ENCODE measurements at regions not wholly inside any gene's neighbourhood (a gene's known extent, or its start where the extent isn't known, plus 50 kb on each side); places are given as distances from the start of the nearest gene placed in this dataset.

- WGBS, 3 donors = 57 to 69% (median 63%) methylated on average over 4 of the region's 4 CpGs
- H3K36me3 ChIP-seq = no peaks in the 10 kb centered on the region
- H3K4me1 ChIP-seq (ENCODE audit: insufficient read depth) = no peaks in the 10 kb centered on the region
- H3K27ac ChIP-seq = no peak overlapping the region
- DNase-seq = no peak
- no peaks in the 10 kb centered on the region for H3K27me3 ChIP-seq
- H3K4me3 ChIP-seq = no peak overlapping the region
- no peaks in the 10 kb centered on the region for H3K9me3 ChIP-seq
- no peak for TF ChIP-seq CTCF (IDR thresholded peaks at IDR 0.05)
- no peak for TF ChIP-seq POLR2A (IDR thresholded peaks at IDR 0.05)
- no peak for TF ChIP-seq EP300 (IDR thresholded peaks at IDR 0.05)
- intact Hi-C loops (cut with DNase I) = no loop called here
Measured at GRCh38 chr17:33862772-33863602, 392.1 kb upstream of the CCL2 start.

- DNase-seq = no peak
- intact Hi-C loops (cut with DNase I) = no loop called here
- WGBS, 3 donors = 68 to 76% (median 72%) methylated on average over 3 of the region's 3 CpGs
- no peak overlapping the region for H3K4me3 ChIP-seq
- H3K4me1 ChIP-seq (ENCODE audit: insufficient read depth) = no peaks in the 10 kb centered on the region
- H3K27ac ChIP-seq = no peak overlapping the region
- H3K36me3 ChIP-seq = no peaks in the 10 kb centered on the region
- TF ChIP-seq CTCF (IDR thresholded peaks at IDR 0.05) (no peak), POLR2A (IDR thresholded peaks at IDR 0.05) (no peak)
- no peaks in the 10 kb centered on the region for H3K9me3 ChIP-seq
- H3K27me3 ChIP-seq = no peaks in the 10 kb centered on the region
Measured at GRCh38 chr17:33864758-33865229, 390.3 kb upstream of the CCL2 start.

- H3K4me3 ChIP-seq = no peak overlapping the region
- WGBS, 3 donors = 83 to 89% (median 84%) methylated on average over 3 of the region's 3 CpGs
- TF ChIP-seq POLR2A (IDR thresholded peaks at IDR 0.05) = no peak
- TF ChIP-seq CTCF (IDR thresholded peaks at IDR 0.05) = no peak
- TF ChIP-seq EP300 (IDR thresholded peaks at IDR 0.05) = no peak
- H3K27ac ChIP-seq = no peak overlapping the region
- H3K27me3 ChIP-seq = no peaks in the 10 kb centered on the region
- no peaks in the 10 kb centered on the region for H3K36me3 ChIP-seq
- no peaks in the 10 kb centered on the region for H3K9me3 ChIP-seq
- no peaks in the 10 kb centered on the region for H3K4me1 ChIP-seq (ENCODE audit: insufficient read depth)
- intact Hi-C loops (cut with DNase I) = no loop called here
- DNase-seq = no peak
Measured at GRCh38 chr17:33868899-33869298, 386.2 kb upstream of the CCL2 start.

GRCh38 chr17:33870936-33871335 is 384.1 kb upstream of the CCL2 start:
- Histone ChIP-seq H3K4me1 (ENCODE audit: insufficient read depth) (no peaks in the 10 kb centered on the region), H3K27me3 (no peaks in the 10 kb centered on the region), H3K36me3 (no peaks in the 10 kb centered on the region), H3K9me3 (no peaks in the 10 kb centered on the region), H3K27ac (no peak overlapping the region), H3K4me3 (no peak overlapping the region)
- DNase-seq = no peak
- TF ChIP-seq EP300 (IDR thresholded peaks at IDR 0.05) (no peak), POLR2A (IDR thresholded peaks at IDR 0.05) (no peak), CTCF (IDR thresholded peaks at IDR 0.05) (no peak)
- intact Hi-C loops (cut with DNase I) = no loop called here
- 65 to 69% (median 68%) methylated on average over 3 of the region's 3 CpGs for WGBS, 3 donors
